Mucosa of descending colon (tissue), 3 donors: ENCODE measurements at regions not wholly inside any gene's neighbourhood (a gene's known extent, or its start where the extent isn't known, plus 50 kb on each side); places are given as distances from the start of the nearest gene placed in this dataset. TPM values are rescaled to one million over a fixed set of nuclear protein-coding genes. Genes with fewer than 3 reads are reported as not detected.

Experiments used
- ATAC-seq: fragments of 200-7000 bp; cut with Tn5 transposase; one replicate; pipeline ENCODE4 v1.9.1; 2020; ENCODE audit warnings: mild to moderate bottlenecking, moderate library complexity
- DNase-seq, 3 donors: peaks; one replicate each; pipeline ENCODE4 v3.0.0-alpha.2; 2020
- H3K36me3 ChIP-seq: fragments of 200-600 bp; one replicate; pipeline ENCODE4 v1.8.0; 2021; ENCODE audit warnings: low read depth, mild to moderate bottlenecking
- H3K4me1 ChIP-seq: fragments of 200-600 bp; one replicate; pipeline ENCODE4 v1.8.0; 2021; ENCODE audit warnings: low read depth, mild to moderate bottlenecking
- H3K4me3 ChIP-seq: fragments of 200-600 bp; one replicate; pipeline ENCODE4 v1.8.0; 2021; ENCODE audit warnings: mild to moderate bottlenecking
- H3K9me3 ChIP-seq: fragments of 200-600 bp; one replicate; pipeline ENCODE4 v1.8.0; 2021; ENCODE audit warnings: mild to moderate bottlenecking
- CTCF ChIP-seq: fragments of 200-600 bp; IDR thresholded peaks from one replicate; pipeline ENCODE4 v1.8.0; 2022; ENCODE audit warnings: antibody characterized with exemption, mild to moderate bottlenecking
- intact Hi-C, 2 donors: fragments of 100-400 bp; cut with DNase I in 1 of 2; cut with micrococcal nuclease in 1 of 2; formaldehyde crosslinking; loops; one replicate each; pipeline versions ENCODE4 v1.11.0 to v1.11.1; 2022; cut with DNase I, micrococcal nuclease
- microRNA-seq: library from miRNA; unstranded; fragments of <30 nt; microRNA quantifications from one replicate; pipeline ENCODE4, GENCODE V29; 2019
- donor health status: DM: no; HTN: no; CAD: no; lungs with moderate emphysema.
- donor health status: DM: no; HTN: no; CAD: no.
- donor health status: DM: no; HTN: yes; CAD: no.

DNA sequence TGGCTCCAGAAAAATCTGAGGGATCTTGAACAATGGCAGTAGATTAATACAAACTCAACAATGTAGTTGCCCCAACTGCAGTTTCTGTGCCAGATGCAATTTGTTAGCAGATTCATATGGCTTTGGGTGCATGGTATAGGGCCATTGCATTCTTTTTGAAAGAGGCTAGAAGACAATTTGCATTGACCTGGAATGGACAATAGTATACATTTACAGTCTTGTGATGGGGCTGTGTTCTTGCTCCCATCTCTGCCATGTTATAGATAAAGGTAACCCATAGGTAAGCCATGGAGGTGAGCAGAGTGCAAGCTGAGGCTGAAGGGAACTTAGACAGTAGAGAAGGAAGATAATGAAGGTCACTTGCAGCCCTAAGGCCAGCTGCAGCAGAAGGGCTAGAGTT, 50.1 kb upstream of the DIO3 start:
- ATAC-seq (no peak), DNase-seq (no peak)
- no peak for TF ChIP-seq CTCF
- Histone ChIP-seq H3K4me3 (no peak overlapping the region), H3K9me3 (no peaks in the 10 kb centered on the region), H3K36me3 (no peaks in the 10 kb centered on the region), H3K4me1 (no peaks in the 10 kb centered on the region)
- intact Hi-C loops: no loop called here

Small RNAs in the stretch of these regions (microRNA-seq; reads per million reads assigned to microRNA genes)
- 6.1 reads per million, percentile 26 among the genes with 10 or more reads in this experiment for gene MIR1185-1
- gene MIR1185-2: not detected
- not detected for gene MIR1193
- not detected for gene MIR1197
- 54.5 reads per million, percentile 54 among the genes with 10 or more reads in this experiment for gene MIR134
- 57.5 reads per million, percentile 55 among the genes with 10 or more reads in this experiment for gene MIR154
- 81.7 reads per million, percentile 59 among the genes with 10 or more reads in this experiment for gene MIR299
- gene MIR300: not detected
- gene MIR323A: 17.5 reads per million, percentile 40 among the genes with 10 or more reads in this experiment
- gene MIR323B: 3.7 reads per million, percentile 17 among the genes with 10 or more reads in this experiment
- not detected for gene MIR329-1
- not detected for gene MIR329-2
- gene MIR369: 149 reads per million, percentile 66 among the genes with 10 or more reads in this experiment
- gene MIR376A1: 1.2 reads per million
- gene MIR376A2: 2.6 reads per million, percentile 8 among the genes with 10 or more reads in this experiment
- 20.5 reads per million, percentile 41 among the genes with 10 or more reads in this experiment for gene MIR376B
- 334 reads per million, percentile 75 among the genes with 10 or more reads in this experiment for gene MIR376C
- gene MIR377: 22.4 reads per million, percentile 44 among the genes with 10 or more reads in this experiment
- gene MIR379: 242 reads per million, percentile 71 among the genes with 10 or more reads in this experiment
- gene MIR380: 4.4 reads per million, percentile 20 among the genes with 10 or more reads in this experiment
- gene MIR381: 169 reads per million, percentile 67 among the genes with 10 or more reads in this experiment
- gene MIR382: 126 reads per million, percentile 63 among the genes with 10 or more reads in this experiment
- gene MIR409: 280 reads per million, percentile 73 among the genes with 10 or more reads in this experiment
- 679 reads per million, percentile 81 among the genes with 10 or more reads in this experiment for gene MIR411
- 3.0 reads per million, percentile 14 among the genes with 10 or more reads in this experiment for gene MIR412
- gene MIR485: 21.9 reads per million, percentile 43 among the genes with 10 or more reads in this experiment
- 15.4 reads per million, percentile 39 among the genes with 10 or more reads in this experiment for gene MIR487A
- 647 reads per million, percentile 80 among the genes with 10 or more reads in this experiment for gene MIR487B
- gene MIR494: 42.4 reads per million, percentile 52 among the genes with 10 or more reads in this experiment
- 34.5 reads per million, percentile 50 among the genes with 10 or more reads in this experiment for gene MIR495
- gene MIR496: 2.1 reads per million
- 11.2 reads per million, percentile 35 among the genes with 10 or more reads in this experiment for gene MIR539
- gene MIR541: not detected
- gene MIR543: 27.0 reads per million, percentile 46 among the genes with 10 or more reads in this experiment
- gene MIR544A: not detected
- gene MIR654: 38.7 reads per million, percentile 51 among the genes with 10 or more reads in this experiment
- 3.7 reads per million, percentile 17 among the genes with 10 or more reads in this experiment for gene MIR655
- 6.5 reads per million, percentile 27 among the genes with 10 or more reads in this experiment for gene MIR656
- not detected for gene MIR668
- gene MIR758: 2.3 reads per million, percentile 5 among the genes with 10 or more reads in this experiment
- gene MIR889: 27.5 reads per million, percentile 46 among the genes with 10 or more reads in this experiment
